BJ (cell line): ENCODE measurements at regions not wholly inside any gene's neighbourhood (a gene's known extent, or its start where the extent isn't known, plus 50 kb on each side); places are given as distances from the start of the nearest gene placed in this dataset.
"Not testable (repeated sequence)": the region's sequence is repeated elsewhere in the genome, so short reads cannot be mapped to it uniquely, and the experiment has no call there.

Experiments used
- CTCF ChIA-PET: fragments of 350-600 bp; formaldehyde crosslinking; extraction: SDS; loops from one replicate; lab custom pipeline; 2021; ENCODE audit warnings: antibody characterized with exemption, inconsistent platforms; lab: Yijun Ruan, JAX
- POLR2A ChIA-PET: fragments of 300-600 bp; sonication (Branson Sonifier 250); formaldehyde crosslinking; extraction: SDS; loops from one replicate; lab custom pipeline; 2021; ENCODE audit warnings: antibody characterized with exemption; lab: Charles Lee
- DNase-seq: peaks from one replicate; pipeline ENCODE4 v3.0.0-alpha.2; 2011; ENCODE audit warnings: low read depth
- H3K27me3 ChIP-seq: 2 replicates; pipeline ENCODE4 v1.6.0; 2011; ENCODE audit warnings: low read length; ENCODE audit not compliant: control insufficient read depth, insufficient read depth
- H3K36me3 ChIP-seq: 2 replicates; pipeline ENCODE4 v1.5.1; 2011; ENCODE audit warnings: low read length; ENCODE audit not compliant: control insufficient read depth, insufficient read depth
- H3K4me3 ChIP-seq: 2 replicates; pipeline ENCODE4 v1.5.1; 2011; ENCODE audit warnings: low read depth, mild to moderate bottlenecking, control low read depth, low read length

DNA sequence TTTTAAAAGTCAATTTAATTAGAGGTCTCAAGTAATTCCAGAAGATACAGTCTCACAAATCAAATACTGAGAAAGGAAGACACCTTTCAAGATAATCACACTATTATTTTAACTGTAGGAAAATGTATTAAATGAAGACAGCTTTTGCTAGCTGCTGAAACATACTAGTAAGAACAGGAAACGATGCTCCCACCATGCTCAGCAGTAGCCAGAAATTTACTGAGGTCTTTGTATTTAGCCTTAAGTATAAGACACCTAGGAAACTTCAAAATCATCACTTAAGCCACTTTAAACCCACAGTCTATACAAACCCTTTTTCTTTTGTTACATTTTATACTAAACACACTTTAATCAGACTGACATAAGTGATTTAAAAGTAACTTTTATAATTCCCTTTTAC, 72.7 kb upstream of the NPIPB12 start:
- POLR2A ChIA-PET, DNase-seq, H3K27me3 ChIP-seq, H3K4me3 ChIP-seq, H3K36me3 ChIP-seq, CTCF ChIA-PET: not testable (repeated sequence)

DNA sequence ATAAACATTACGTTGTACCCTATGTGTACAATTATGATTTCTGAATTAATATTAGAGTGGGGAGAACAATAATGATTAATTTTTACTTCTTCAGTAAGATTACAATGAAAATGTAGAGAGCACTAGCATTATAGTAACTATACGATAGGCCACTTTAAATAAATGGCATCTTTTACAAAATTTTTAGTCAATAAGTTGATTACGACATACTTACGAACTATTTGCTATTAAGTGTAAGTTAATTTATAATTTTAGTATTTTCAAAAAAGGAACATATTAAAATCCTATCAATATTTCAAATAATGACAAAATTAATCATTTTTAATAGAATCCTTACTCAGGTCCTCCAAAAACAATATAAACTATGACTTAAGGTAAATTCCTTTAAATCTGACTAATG, 75.6 kb upstream of the NPIPB12 start:
- DNase-seq, H3K27me3 ChIP-seq, H3K4me3 ChIP-seq, CTCF ChIA-PET, POLR2A ChIA-PET, H3K36me3 ChIP-seq: not testable (repeated sequence)

DNA sequence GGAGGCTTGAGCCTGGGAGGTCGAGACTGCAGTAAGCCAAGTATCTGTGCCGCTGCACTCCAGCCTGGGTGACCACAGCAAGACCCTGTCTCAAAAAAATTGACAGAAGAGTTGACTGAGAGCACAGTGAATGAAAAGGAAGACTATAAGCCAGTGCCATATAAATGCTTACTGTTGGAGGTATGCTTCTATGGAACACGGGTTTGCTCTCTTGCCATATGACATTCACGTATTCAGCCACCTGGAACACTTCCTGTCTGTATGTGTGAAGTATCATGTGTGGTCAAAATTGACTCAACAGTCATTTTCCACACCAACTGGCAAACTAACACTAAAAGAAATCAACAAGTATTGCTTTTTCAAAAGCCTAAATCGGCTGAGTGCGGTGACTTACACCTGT, 71.1 kb upstream of the SPN start:
- H3K36me3 ChIP-seq, DNase-seq, H3K27me3 ChIP-seq, POLR2A ChIA-PET, CTCF ChIA-PET, H3K4me3 ChIP-seq: not testable (repeated sequence)

DNA sequence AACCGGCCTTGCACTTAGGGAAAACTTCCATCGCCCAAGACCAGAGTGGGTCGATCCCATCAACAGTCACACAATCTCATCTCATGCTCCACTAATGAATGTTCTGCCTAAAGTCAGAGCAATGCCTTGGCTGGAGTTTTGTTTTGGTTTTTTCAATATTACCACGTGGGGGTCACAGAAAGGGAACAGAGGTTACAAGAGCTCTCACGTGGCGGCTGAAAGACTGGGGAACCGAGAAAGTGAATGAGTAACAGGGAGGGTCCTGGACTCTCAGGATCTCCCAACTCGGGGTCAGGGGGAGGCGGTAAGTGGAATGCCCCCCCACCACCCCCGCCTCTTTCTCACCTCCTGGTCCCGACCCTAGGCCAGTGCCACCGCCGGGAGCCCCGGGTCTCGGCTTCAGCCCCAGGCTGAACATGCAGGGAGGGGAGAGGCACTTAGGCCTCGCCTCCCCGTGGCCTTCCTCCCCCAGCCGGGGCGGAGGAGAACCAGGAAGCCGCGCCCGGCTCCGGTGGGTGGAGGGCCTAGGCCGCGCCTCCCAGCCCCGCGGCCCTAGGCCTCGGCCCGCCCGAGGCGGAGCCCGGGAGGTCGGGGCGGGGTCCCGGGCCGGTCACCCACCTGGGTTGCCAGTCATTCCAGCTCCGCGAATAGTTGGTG, 68.7 kb upstream of the SPN start:
- DNase-seq, POLR2A ChIA-PET, H3K27me3 ChIP-seq, H3K36me3 ChIP-seq: not testable (repeated sequence)
- CTCF ChIA-PET, result interaction anchor here (0.5 kb wide), 1 partner anchor 121 kb away, joined by 3 read pairs; no protein-coding TSS in a partner anchor
- H3K4me3 ChIP-seq, result peak overlapping the region; percentile 69

DNA sequence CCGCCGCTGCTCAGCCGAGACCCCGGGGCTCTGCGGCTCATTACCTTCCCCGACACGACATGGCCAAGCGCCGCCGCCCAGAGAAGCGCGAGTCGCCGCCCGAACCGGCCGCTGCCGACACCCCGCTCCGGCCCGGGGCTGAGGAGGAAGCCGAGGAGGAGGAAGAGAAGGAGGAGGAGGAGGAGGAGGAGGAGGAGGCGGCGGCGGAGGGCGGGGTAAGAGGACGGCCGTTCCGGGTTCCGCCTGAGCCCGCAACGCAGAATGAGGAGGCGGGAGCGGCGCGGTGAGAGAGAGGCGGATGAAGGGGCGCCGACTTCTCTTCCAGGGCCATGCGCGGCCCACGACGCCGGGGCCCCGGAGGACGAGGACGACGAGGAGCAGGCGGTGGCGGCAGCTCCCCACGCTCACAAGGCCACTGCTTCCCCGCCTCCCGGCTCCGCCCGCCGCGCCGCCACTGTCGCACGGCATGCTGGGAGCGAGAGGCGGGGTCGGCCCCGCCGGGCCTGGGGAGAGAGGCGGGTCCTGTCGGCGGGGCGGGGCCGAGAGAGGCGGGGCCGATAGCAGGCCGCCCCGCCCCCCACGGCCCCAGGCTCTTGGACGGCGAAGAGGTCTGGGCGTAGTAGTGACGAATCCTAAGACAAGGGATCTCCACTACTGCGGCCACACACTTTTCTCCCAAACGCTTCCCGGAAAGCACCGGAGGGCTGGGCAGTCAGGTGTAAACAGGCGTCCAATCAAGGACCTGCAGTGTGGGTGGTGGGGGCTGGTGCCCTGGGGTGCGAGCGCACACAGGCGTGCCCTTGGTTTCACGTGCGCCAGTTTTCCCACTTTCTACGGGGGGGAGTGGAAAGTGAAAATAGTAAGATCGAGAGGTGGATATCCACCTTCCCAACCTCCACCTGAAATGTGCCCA, 67.9 kb upstream of the SPN start:
- POLR2A ChIA-PET, result not testable (repeated sequence)
- CTCF ChIA-PET, result interaction anchor here (0.5 kb wide), 1 partner anchor 120 kb away, joined by 3 read pairs; no protein-coding TSS in a partner anchor

DNA sequence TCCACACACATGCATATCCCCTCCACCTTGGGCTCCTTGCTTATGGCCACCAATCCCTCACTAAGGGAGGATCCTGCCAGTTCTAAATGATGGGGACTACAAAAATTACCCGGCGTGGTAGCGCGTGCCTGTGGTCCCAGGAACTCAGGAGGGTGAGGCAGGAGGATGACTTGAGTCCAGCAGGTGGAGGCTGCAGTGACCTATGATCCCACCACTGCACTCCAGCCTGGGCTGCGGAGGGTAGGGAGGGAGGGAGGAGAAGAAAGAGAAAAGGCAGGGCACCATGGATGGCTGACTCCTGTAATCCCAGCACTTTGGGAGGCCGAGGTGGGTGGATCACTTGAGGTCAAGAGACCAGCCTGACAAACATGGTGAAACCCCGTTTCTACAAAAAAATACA, 66.0 kb upstream of the SPN start:
- H3K36me3 ChIP-seq, H3K4me3 ChIP-seq, DNase-seq, POLR2A ChIA-PET, CTCF ChIA-PET, H3K27me3 ChIP-seq: not testable (repeated sequence)

More for the DNA sequence above, 67.9 kb upstream of the SPN start:
- H3K27me3 ChIP-seq, H3K36me3 ChIP-seq: not testable (repeated sequence)
- DNase-seq, result peak; percentile 41
- peak overlapping the region; percentile 69 for H3K4me3 ChIP-seq

DNA sequence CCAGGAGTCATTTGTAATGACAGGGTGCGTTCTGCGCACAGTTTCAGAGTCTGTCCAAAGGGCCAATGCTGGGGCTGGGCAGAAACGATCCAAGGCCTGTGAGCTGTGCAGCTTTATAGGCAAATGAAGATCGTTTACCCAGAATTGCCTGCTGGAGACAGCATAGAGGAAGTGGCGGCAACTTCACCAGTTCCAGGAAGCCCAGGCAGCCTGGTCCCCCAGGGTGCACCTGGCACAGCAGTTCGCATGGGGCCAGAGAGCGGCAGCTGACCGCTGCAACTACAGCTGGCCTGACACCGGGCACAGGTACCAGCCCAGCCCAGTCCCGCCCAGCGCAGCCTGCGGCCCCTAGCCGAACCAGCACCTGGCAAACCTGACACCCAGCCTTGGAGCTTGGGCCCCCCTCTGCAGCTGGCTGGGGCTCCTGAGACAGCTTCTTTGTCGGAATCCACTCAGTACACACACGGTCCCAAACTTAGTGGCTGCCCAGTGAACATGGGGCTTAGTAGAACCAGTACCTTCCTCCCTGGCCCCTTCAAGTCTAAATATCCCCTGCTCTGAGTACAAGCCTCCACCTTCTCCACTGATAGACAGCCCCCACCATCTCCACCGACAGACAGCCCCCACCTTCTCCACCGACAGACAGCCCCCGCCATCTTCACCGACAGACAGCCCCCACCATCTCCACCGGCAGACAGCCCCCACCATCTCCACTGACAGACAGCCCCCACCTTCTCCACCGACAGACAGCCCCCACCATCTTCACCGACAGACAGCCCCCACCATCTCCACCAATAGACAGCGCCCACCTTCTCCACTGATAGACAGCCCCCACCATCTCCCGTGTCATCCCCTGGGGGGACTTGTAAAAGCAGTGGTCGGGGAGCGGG, 62.7 kb upstream of the SPN start:
- POLR2A ChIA-PET, H3K4me3 ChIP-seq, H3K27me3 ChIP-seq, H3K36me3 ChIP-seq, DNase-seq, CTCF ChIA-PET: not testable (repeated sequence)

DNA sequence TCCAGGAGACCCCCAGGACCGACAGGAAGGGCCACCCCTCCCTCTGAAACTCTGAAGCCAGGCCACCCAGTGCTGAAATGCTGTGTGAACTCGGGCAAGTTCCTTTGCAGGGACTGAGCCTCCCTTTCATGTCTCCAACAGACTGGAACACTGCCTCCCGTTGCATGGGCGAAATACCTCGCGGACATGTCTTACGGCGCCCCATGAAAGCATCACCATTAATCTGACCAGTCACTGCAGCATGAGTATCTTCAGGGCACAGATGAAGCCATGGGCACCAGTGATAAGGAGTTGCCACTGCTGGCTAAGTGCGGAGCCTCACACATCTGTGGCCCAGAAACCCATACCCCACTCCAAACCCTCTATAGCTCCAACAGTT, 60.8 kb upstream of the SPN start:
- CTCF ChIA-PET, result not testable (repeated sequence)

DNA sequence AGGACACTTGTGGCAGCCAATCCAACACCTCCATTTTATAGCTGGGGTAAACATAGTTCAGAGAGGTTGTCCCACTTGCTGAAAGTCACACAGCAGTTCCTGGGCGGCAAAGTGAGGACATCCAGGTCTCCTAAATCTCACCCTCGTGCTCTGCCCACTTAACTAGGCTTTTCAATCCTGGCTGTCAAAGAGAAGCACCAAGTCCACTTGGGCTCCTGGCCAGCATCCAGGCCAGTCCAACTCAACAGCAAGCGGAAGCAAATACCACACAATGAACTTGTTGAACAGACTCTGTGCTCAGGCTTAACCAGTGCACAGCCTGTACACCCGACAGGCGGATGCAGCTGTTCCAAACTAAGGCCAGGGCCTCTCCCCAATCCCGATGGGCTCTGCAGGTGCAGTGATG, 60.4 kb upstream of the SPN start:
- DNase-seq, H3K27me3 ChIP-seq, H3K36me3 ChIP-seq, H3K4me3 ChIP-seq, POLR2A ChIA-PET, CTCF ChIA-PET: not testable (repeated sequence)

More for the DNA sequence above, 60.8 kb upstream of the SPN start:
- H3K36me3 ChIP-seq, DNase-seq, POLR2A ChIA-PET, H3K4me3 ChIP-seq, H3K27me3 ChIP-seq: not testable (repeated sequence)

DNA sequence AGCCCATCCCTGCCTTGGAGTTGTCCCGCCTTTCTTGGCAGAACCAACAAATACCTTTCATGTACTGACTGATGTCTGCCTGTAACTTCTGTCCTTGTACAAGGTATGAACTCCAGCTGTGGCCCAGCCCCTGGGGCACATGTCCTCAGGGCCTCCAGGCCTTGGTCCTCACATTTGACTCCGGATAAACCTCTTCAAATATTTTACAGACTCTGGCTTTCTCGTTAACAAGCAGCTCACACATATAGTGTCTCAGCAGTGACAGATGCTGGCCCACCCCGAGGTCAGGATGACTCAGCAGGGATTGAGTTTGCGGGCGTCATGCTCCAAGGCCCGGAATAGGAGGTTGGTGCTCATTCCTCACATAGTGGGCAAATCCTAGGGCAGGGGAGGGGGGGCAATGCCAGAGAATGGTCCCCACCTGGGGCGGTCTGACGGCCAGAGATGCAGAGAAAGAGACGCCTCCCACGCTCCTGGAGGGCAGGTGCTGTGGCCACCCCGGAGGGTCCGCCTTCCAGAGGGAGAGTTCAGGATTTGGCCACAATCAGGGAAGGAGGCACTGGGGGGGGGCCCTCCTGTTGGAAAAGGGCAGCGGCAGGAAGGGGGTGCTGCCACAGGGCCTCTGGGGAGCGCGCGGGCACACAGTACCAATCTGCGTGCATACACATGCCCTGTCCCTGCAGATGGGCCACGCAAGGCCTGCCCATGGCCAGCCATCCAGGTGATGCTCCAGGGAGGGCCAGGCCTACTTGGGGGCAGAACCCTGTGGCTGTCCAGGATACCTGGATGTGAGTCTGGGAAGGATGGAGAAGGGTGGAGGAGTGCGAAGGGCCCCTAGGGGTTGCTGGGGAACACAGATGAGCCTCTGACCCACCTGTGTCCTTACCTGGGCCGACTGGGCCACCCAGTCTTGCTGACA, 58.2 kb upstream of the SPN start:
- H3K36me3 ChIP-seq, DNase-seq, CTCF ChIA-PET, H3K27me3 ChIP-seq, H3K4me3 ChIP-seq: not testable (repeated sequence)
- POLR2A ChIA-PET, result interaction anchor here (0.6 kb wide), 1 partner anchor 530 kb away, joined by 6 read pairs; no protein-coding TSS in a partner anchor

DNA sequence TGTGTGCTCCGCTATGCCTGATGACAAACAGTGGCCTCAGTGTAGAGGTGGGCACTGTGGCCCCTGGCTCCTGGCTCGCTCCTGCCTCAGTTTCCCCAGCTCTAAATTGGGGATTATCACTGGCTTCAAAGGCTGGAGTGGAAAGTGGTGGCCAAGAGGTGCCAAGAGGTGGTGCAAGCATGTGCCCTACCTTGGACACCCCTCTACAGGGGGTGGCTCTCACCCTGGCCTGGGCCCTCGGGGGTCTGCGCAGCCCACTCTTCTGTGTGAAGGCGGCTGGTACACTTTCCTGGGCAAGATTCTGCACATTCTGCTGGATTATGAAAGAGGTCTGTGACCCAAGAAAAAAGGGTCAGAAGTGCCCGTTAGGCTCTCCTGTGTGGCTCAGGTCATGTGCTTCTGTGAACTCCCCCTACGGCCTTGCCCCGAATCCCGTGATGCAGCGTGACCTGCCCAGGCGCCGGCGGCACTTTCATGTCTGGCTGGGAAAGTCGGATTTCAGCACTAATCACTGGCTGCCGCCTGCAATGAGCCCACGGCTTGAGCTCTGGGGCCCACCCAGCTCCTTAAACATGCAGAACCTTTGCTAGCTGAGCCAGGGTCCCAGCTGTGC, 57.3 kb upstream of the SPN start:
- CTCF ChIA-PET, H3K36me3 ChIP-seq, H3K4me3 ChIP-seq, H3K27me3 ChIP-seq, DNase-seq, POLR2A ChIA-PET: not testable (repeated sequence)
